ENCODE measurements at regions not wholly inside any gene's neighbourhood (a gene's known extent, or its start where the extent isn't known, plus 50 kb on each side); places are given as distances from the start of the nearest gene placed in this dataset.

DNA sequence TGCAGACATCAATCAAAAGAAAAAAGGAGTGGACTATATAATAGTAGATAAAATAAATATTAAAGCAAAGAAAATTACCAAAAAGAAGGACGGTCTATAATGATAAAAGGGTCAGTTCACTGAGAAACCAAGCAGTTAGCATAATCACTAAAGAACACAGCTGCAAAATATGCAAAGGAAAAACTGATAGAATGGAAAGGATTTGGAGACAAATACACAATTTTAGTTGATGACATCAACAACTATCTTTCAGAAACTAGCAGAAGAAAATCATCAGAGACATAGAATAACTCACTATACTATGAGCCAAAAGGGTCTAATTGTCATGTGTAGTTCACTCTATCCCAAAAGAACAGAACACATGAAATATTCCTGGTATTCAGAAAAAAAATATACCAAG is 316.4 kb upstream of the IGFBP3 start:
- TF ChIP-seq, protein P1, sequence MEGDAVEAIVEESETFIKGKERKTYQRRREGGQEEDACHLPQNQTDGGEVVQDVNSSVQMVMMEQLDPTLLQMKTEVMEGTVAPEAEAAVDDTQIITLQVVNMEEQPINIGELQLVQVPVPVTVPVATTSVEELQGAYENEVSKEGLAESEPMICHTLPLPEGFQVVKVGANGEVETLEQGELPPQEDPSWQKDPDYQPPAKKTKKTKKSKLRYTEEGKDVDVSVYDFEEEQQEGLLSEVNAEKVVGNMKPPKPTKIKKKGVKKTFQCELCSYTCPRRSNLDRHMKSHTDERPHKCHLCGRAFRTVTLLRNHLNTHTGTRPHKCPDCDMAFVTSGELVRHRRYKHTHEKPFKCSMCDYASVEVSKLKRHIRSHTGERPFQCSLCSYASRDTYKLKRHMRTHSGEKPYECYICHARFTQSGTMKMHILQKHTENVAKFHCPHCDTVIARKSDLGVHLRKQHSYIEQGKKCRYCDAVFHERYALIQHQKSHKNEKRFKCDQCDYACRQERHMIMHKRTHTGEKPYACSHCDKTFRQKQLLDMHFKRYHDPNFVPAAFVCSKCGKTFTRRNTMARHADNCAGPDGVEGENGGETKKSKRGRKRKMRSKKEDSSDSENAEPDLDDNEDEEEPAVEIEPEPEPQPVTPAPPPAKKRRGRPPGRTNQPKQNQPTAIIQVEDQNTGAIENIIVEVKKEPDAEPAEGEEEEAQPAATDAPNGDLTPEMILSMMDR (IDR thresholded peaks at IDR 0.05): no peak
- no peak for TF ChIP-seq EZH2 (IDR thresholded peaks at IDR 0.05; ENCODE audit: borderline replicate concordance, insufficient read depth, low read depth, low read length, poor library complexity, severe bottlenecking)
